H9 (cell line): ENCODE measurements at regions not wholly inside any gene's neighbourhood (a gene's known extent, or its start where the extent isn't known, plus 50 kb on each side); places are given as distances from the start of the nearest gene placed in this dataset.

ENCODE experiments used
- DNase-seq: peaks from one replicate; pipeline ENCODE4 v3.0.0-alpha.2; 2017
- H2AFZ ChIP-seq: one replicate; pipeline ENCODE4 v1.6.1; 2013; ENCODE audit warnings: mild to moderate bottlenecking, low read length, control low read depth, moderate library complexity
- H2AK5ac ChIP-seq: 2 replicates; pipeline ENCODE4 v1.6.1; 2013; ENCODE audit warnings: low read length, control low read depth, mixed read lengths; ENCODE audit not compliant: insufficient read length
- H2BK120ac ChIP-seq: one replicate; pipeline ENCODE4 v1.6.1; 2013; ENCODE audit warnings: low read depth, mild to moderate bottlenecking, low read length, control low read depth, inconsistent platforms; ENCODE audit not compliant: poor library complexity, severe bottlenecking
- H2BK12ac ChIP-seq: 2 replicates; pipeline ENCODE4 v1.6.1; 2013; ENCODE audit warnings: low read length, control low read depth, mixed read lengths, low read depth; ENCODE audit not compliant: insufficient read length
- H2BK15ac ChIP-seq: 2 replicates; pipeline ENCODE4 v1.6.1; 2013; ENCODE audit warnings: low read depth, low read length, control low read depth
- H2BK20ac ChIP-seq: one replicate; pipeline ENCODE4 v1.6.1; 2013; ENCODE audit warnings: low read depth, mild to moderate bottlenecking, low read length, control low read depth, inconsistent platforms; ENCODE audit not compliant: poor library complexity, severe bottlenecking
- H2BK5ac ChIP-seq: 2 replicates; pipeline ENCODE4 v1.6.1; 2013; ENCODE audit warnings: low read length, control low read depth, mixed read lengths; ENCODE audit not compliant: insufficient read length
- H3K14ac ChIP-seq: 2 replicates; pipeline ENCODE4 v1.6.1; 2013; ENCODE audit warnings: low read length, control low read depth; ENCODE audit not compliant: insufficient read depth
- H3K18ac ChIP-seq: 2 replicates; pipeline ENCODE4 v1.6.1; 2013; ENCODE audit warnings: low read depth, mild to moderate bottlenecking, mixed read lengths, low read length, control low read depth; ENCODE audit not compliant: insufficient read length
- H3K23ac ChIP-seq: 2 replicates; pipeline ENCODE4 v1.6.1; 2013; ENCODE audit warnings: low read length, control low read depth, mixed read lengths, low read depth; ENCODE audit not compliant: insufficient read length
- H3K23me2 ChIP-seq: 2 replicates; pipeline ENCODE4 v1.6.1; 2013; ENCODE audit warnings: low read depth, mild to moderate bottlenecking, mixed read lengths, low read length, control low read depth; ENCODE audit not compliant: insufficient read length, poor library complexity, severe bottlenecking
- H3K27ac ChIP-seq: 2 replicates; pipeline ENCODE4 v1.5.1; 2013; ENCODE audit warnings: low read length, control low read depth, mixed read lengths, low read depth; ENCODE audit not compliant: insufficient read length
- H3K27me3 ChIP-seq: 2 replicates; pipeline ENCODE4 v1.6.1; 2013; ENCODE audit warnings: low read length, control low read depth, inconsistent platforms; ENCODE audit not compliant: insufficient read depth
- H3K4ac ChIP-seq: 2 replicates; pipeline ENCODE4 v1.6.1; 2013; ENCODE audit warnings: low read depth, mild to moderate bottlenecking, control low read depth, inconsistent platforms, low read length, moderate library complexity
- H3K4me1 ChIP-seq: 2 replicates; pipeline ENCODE4 v1.6.1; 2013; ENCODE audit warnings: low read length, control low read depth, inconsistent platforms; ENCODE audit not compliant: insufficient read depth
- H3K4me2 ChIP-seq: 2 replicates; pipeline ENCODE4 v1.6.1; 2013; ENCODE audit warnings: low read length, control low read depth, mixed read lengths; ENCODE audit not compliant: insufficient read length, insufficient read depth
- H3K56ac ChIP-seq: 2 replicates; pipeline ENCODE4 v1.6.1; 2013; ENCODE audit warnings: low read depth, mild to moderate bottlenecking, mixed read lengths, low read length, control low read depth; ENCODE audit not compliant: insufficient read length
- H3K79me1 ChIP-seq: 2 replicates; pipeline ENCODE4 v1.6.1; 2013; ENCODE audit warnings: low read depth, mild to moderate bottlenecking, moderate library complexity, low read length, control low read depth, inconsistent platforms; ENCODE audit not compliant: insufficient read depth, poor library complexity, severe bottlenecking
- H3K79me2 ChIP-seq: 2 replicates; pipeline ENCODE4 v1.6.1; 2013; ENCODE audit warnings: low read length, control low read depth, inconsistent platforms; ENCODE audit not compliant: insufficient read depth
- H3K9ac ChIP-seq: 2 replicates; pipeline ENCODE4 v1.6.1; 2013; ENCODE audit warnings: low read length, control low read depth, mixed read lengths; ENCODE audit not compliant: insufficient read length; ENCODE audit errors: extremely low read depth
- H3K9me3 ChIP-seq: one replicate; pipeline ENCODE4 v1.6.1; 2013; ENCODE audit warnings: low read depth, low read length, inconsistent platforms; ENCODE audit not compliant: control insufficient read depth
- H3T11ph ChIP-seq: one replicate; pipeline ENCODE4 v1.6.1; 2013; ENCODE audit warnings: mild to moderate bottlenecking, low read length, control low read depth, inconsistent platforms
- H4K20me1 ChIP-seq: one replicate; pipeline ENCODE4 v1.6.1; 2013; ENCODE audit not compliant: control insufficient read depth, insufficient read length, insufficient read depth
- H4K5ac ChIP-seq: 2 replicates; pipeline ENCODE4 v1.6.1; 2013; ENCODE audit warnings: low read depth, mild to moderate bottlenecking, mixed read lengths, low read length, control low read depth; ENCODE audit not compliant: insufficient read length
- H4K8ac ChIP-seq: replicated peaks from 2 replicates; pipeline ENCODE4 v1.6.1; 2013; ENCODE audit warnings: low read length, control low read depth, mixed read lengths, low read depth; ENCODE audit not compliant: insufficient read length
- H4K91ac ChIP-seq: 2 replicates; pipeline ENCODE4 v1.6.1; 2013; ENCODE audit warnings: low read depth, mild to moderate bottlenecking, moderate library complexity, mixed read lengths, low read length, control low read depth; ENCODE audit not compliant: insufficient read length
- H3K27ac Mint-ChIP-seq, 3 experiments: 2 replicates in 2 of 3; 3 replicates in 1 of 3; pipeline ENCODE4 v1.8.0; 2020 to 2021; ENCODE audit warnings: mixed read lengths in 3 of 3, mild to moderate bottlenecking in 1 of 3, moderate library complexity in 1 of 3
- H3K27me3 Mint-ChIP-seq: 2 replicates; pipeline ENCODE4 v1.8.0; 2021; ENCODE audit warnings: low read depth, mild to moderate bottlenecking, moderate library complexity, mixed read lengths
- H3K36me3 Mint-ChIP-seq, 3 experiments: 2 replicates in 2 of 3; 3 replicates in 1 of 3; pipeline ENCODE4 v1.8.0; 2020 to 2021; ENCODE audit warnings: low read depth in 3 of 3, mixed read lengths in 3 of 3; ENCODE audit not compliant: insufficient read depth in 1 of 3
- H3K4me1 Mint-ChIP-seq, 2 experiments: 2 replicates each; pipeline ENCODE4 v1.8.0; 2020; ENCODE audit warnings: mixed read lengths in 2 of 2
- H3K4me3 Mint-ChIP-seq, 2 experiments: 2 replicates in 1 of 2; 3 replicates in 1 of 2; pipeline ENCODE4 v1.8.0; 2020 to 2021; ENCODE audit warnings: mild to moderate bottlenecking in 2 of 2, mixed read lengths in 2 of 2, moderate library complexity in 1 of 2
- H3K9me3 Mint-ChIP-seq, 2 experiments: 2 replicates in 1 of 2; 3 replicates in 1 of 2; pipeline ENCODE4 v1.8.0; 2020; ENCODE audit warnings: mild to moderate bottlenecking in 2 of 2, mixed read lengths in 2 of 2, moderate library complexity in 1 of 2
- WGBS: extraction: QIAGEN DNeasy Blood & Tissue Kit; methylation state at CpG from one replicate; pipeline ENCODE4 v1.1.7; 2013; ENCODE audit warnings: missing lambda C conversion rate, low lambda C conversion rate, mixed read lengths; ENCODE audit not compliant: insufficient read length; ENCODE audit errors: extremely low coverage; 5-methylcytosine and 5-hydroxymethylcytosine counted together
- TF ChIP-seq, protein P1 (sequence below): fragments of 200-600 bp; sonication (generic); conservative IDR thresholded peaks from 3 replicates; pipeline ENCODE4 v1.8.0; 2021; ENCODE audit warnings: antibody characterized with exemption, mild to moderate bottlenecking

DNA sequence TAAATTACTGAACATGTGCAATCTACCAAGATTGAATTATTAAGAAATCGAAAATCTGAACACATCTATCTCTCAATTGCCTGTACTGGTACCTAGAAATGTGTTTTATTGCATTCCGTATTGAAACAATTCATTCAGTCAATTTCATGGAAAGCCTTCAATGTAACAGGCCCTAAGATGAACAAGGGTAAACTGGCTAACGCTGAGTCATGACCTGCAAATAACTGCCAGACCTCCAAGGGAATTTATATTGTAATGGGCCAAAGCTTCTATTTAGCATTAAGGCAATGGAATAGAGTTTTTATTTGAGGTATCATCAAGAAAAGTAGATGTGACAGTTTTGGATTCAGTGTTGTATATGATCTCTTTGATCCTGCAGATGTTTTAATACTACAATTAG is 49.9 kb upstream of the CD36 start:
- no peaks in the 10 kb centered on the region for H3K79me1 ChIP-seq
- no peak overlapping the region for H3K23ac ChIP-seq
- H3K18ac ChIP-seq = no peak overlapping the region
- H3K4me3 Mint-ChIP-seq = no peak overlapping the region
- no peak overlapping the region for H3K4me2 ChIP-seq
- no peak overlapping the region; a peak in 1 of 7 replicates for H3K27ac Mint-ChIP-seq
- H3K79me2 ChIP-seq = no peaks in the 10 kb centered on the region
- H3K14ac ChIP-seq = no peak overlapping the region
- H2BK12ac ChIP-seq = no peak overlapping the region
- no CpG with 5 or more reads among the region's 3 CpGs for WGBS
- no peak overlapping the region for H2AK5ac ChIP-seq
- H3T11ph ChIP-seq = no peak overlapping the region
- no peak for DNase-seq
- no peaks in the 10 kb centered on the region for H3K23me2 ChIP-seq
- H2BK20ac ChIP-seq = no peak overlapping the region
- no peak overlapping the region for H3K9ac ChIP-seq
- H3K4me1 ChIP-seq = no peaks in the 10 kb centered on the region
- no peak overlapping the region for H3K4ac ChIP-seq
- no peak overlapping the region for H2BK120ac ChIP-seq
- H3K4me1 Mint-ChIP-seq = peaks cover 0 to 3% of the 10 kb centered on the region in 2 experiments; a peak in 1 of 4 replicates
- no peak overlapping the region for H4K8ac ChIP-seq
- H4K20me1 ChIP-seq = no peaks in the 10 kb centered on the region
- H3K36me3 Mint-ChIP-seq = no peaks in the 10 kb centered on the region
- no peaks in the 10 kb centered on the region for H3K9me3 ChIP-seq
- H4K5ac ChIP-seq = no peak overlapping the region
- no peak overlapping the region for H2BK15ac ChIP-seq
- H3K9me3 Mint-ChIP-seq = no peaks in the 10 kb centered on the region
- H2BK5ac ChIP-seq = no peak overlapping the region
- no peak overlapping the region for H3K56ac ChIP-seq
- no peak overlapping the region for H2AFZ ChIP-seq
- no peaks in the 10 kb centered on the region for H3K27me3 ChIP-seq
- TF ChIP-seq, protein P1, sequence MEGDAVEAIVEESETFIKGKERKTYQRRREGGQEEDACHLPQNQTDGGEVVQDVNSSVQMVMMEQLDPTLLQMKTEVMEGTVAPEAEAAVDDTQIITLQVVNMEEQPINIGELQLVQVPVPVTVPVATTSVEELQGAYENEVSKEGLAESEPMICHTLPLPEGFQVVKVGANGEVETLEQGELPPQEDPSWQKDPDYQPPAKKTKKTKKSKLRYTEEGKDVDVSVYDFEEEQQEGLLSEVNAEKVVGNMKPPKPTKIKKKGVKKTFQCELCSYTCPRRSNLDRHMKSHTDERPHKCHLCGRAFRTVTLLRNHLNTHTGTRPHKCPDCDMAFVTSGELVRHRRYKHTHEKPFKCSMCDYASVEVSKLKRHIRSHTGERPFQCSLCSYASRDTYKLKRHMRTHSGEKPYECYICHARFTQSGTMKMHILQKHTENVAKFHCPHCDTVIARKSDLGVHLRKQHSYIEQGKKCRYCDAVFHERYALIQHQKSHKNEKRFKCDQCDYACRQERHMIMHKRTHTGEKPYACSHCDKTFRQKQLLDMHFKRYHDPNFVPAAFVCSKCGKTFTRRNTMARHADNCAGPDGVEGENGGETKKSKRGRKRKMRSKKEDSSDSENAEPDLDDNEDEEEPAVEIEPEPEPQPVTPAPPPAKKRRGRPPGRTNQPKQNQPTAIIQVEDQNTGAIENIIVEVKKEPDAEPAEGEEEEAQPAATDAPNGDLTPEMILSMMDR = no peak
- no peak overlapping the region for H3K27ac ChIP-seq
- no peaks in the 10 kb centered on the region for H3K27me3 Mint-ChIP-seq
- H4K91ac ChIP-seq = no peak overlapping the region
